Right lung (tissue), 2 donors: ENCODE measurements at regions not wholly inside any gene's neighbourhood (a gene's known extent, or its start where the extent isn't known, plus 50 kb on each side); places are given as distances from the start of the nearest gene placed in this dataset.
"Not testable (repeated sequence)": the region's sequence is repeated elsewhere in the genome, so short reads cannot be mapped to it uniquely, and the experiment has no call there.

ENCODE experiments used
- DNase-seq, 2 donors: peaks; one replicate each; pipeline ENCODE4 v3.0.0-alpha.2; 2013

DNA sequence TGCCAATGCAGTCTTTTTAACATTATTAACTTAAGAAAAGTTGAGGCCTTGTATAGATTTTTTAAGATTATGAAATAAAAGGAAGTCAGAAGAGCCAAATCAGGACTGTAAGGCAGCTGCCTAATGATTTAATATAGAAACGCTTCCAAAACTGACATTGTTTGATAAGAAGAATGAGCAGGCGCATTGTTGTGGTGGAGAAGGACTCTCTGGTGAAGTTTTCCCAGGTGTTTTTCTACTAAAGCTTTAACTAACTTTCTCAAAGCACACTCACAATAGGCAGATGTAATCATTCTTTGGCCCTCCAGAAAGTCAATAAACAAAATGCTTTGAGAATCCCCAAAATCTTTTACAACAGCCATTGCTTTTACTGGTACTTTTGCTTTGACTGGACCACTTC lies 288.6 kb upstream of the FIGN start:
- no peak for DNase-seq

DNA sequence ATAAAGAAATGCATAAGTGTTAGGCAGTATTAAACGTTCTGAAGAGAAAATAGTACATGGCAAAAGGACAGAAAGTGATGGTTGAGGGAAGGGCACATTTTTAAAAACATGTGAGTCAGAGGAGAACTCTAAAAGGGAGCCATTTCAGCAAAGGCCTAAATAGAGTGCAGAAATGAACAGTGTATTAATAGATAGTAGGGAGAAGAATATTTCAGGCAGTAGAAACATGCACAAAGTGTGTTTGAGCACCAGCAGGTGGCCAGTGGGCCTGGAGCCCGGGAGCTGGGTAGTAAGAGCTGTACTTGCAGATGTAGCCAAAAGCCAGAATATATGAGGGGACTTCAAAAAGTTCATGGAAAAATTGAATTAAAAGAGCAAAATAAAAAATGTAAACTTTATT lies 288.1 kb upstream of the FIGN start:
- DNase-seq = peak; percentile 21 to 46

GRCh38 chr2:164015328-164016123 lies 279.7 kb upstream of the FIGN start:
- no peak for DNase-seq

DNA sequence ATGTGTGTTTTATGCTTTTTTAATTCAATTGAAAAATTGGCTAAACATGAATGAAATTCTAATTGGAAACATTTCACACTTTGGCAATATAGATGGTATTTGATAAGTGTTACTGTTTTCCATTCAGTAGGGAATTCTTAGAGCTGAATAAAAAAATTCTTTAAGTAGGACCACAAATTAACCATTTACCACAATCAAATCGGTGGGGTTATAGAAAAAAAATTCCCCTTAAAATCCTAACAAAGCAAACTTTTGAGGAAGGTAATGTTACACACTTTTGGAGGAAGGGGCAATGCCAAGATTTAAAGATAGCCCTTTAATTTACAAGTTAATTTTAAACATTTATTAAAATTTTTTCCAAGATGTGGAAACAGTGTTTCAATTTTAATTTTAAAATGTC lies 279.0 kb upstream of the FIGN start:
- no peak for DNase-seq

GRCh38 chr2:164014068-164014731 lies 278.4 kb upstream of the FIGN start:
- no peak for DNase-seq

GRCh38 chr2:164012581-164012980 lies 276.8 kb upstream of the FIGN start:
- DNase-seq = no peak

GRCh38 chr2:164009756-164010337 lies 274.0 kb upstream of the FIGN start:
- no peak for DNase-seq

DNA sequence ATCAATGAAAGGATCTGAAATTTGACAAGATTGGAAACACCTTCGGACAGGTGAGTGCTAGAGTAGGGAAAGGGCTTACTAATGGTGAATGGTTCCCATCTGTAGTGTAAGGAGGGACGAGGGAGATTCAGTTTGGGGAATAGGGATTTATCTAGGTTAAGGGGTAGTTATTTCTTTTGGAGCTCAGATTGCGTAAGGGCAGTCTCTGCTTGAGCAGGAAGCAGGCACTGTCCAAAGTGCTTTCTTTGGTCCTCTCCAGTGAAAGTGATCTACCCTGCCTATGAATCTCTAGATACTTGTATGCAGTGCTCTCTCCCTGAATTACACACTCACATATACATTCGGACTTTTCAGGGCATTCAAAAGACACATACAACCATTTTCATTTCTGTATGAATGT lies 272.9 kb upstream of the FIGN start:
- DNase-seq = no peak

DNA sequence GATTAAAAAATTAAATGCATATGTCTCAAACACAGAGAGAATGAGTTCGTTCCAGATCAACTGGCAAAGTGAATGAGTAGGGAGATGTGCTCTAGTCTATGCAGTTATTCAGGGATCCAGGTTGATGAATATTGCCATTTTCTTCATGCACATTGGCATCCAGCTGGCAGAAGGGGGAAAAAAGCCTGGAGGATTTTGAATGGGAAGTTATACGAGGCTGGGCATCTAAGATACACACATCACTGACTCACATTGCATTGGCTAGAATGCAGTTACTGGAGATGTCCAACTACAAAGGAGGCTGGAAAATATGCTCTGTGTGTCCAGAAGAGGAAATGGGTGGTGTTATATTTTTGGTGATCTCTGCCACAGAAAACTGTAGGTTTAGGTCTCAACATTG lies 270.9 kb upstream of the FIGN start:
- no peak for DNase-seq

DNA sequence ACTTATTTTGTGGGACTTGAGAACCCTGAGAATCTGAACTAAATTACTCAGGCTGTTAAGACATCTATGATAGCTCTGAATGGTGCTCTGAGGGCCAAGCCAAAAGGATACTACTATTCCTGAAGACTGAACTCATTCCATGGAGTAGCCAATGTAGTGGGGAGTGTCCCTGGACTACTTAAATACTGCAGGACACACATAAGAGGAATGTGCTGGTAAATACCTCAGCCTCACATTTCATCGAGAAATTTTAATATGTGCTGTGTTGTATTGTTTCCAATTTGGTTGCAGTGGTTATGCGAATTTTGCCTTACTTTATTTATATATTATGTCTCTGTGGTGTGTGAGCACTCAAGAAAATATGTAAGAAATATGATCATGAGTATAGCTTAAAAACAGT lies 264.4 kb upstream of the FIGN start:
- DNase-seq = no peak

DNA sequence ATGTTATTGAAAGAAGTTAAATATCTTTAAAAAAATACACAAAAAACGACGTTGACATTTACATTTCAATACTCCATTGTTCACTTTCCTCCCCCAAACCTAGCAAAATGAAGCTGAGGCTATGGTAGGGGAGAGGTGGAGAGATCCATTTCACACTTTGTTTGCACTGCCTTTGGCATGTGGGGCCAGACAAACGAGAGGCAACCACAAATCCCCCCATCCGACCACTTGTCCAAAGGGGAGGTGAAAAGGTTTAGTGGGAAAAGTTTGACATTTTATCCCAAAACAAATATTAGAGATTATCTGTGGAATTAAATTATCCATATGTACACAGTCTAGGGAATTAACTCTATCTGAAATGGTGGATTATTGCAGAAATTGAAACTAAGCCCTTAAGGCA lies 261.7 kb upstream of the FIGN start:
- DNase-seq = no peak

DNA sequence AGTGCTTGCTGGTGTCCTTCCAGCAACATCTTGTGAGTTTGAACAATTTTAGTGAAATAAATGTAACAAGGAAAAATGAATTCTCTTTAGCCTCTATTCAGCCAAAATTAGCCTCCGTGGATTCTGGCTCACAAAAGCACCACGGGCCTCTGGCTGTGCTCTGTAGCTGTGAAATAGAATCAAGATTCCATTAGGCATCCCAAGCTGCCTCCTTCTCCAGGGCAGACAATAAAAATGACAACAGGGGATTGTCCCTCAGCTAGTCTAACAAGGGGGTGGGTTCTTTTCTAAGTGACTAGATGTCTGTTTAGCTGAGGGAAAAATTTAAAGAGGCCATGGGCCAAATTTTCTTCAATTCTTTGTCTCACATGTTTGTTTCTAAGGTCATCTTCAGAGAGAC lies 254.7 kb upstream of the FIGN start:
- DNase-seq = no peak

DNA sequence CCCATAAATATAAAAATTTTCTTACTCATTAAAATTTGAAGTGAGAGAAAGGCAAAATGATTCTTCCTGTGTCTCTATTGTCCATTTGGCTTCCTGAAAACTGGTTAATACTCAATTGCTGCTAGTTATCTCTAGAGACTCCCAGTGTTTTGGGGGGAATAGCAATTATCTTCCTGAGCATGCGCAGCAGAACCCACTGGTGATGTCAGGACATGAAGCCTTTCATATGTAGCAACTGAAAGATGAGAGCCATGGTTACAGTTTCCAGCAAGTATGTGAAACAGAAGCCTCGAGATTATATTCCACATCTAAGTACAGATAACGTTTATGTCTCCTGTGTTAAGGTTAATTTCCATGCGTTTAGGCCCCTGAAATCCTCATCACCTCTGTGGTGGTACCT lies 254.3 kb upstream of the FIGN start:
- no peak for DNase-seq

GRCh38 chr2:163987175-163987940 lies 251.6 kb upstream of the FIGN start:
- DNase-seq = no peak

DNA sequence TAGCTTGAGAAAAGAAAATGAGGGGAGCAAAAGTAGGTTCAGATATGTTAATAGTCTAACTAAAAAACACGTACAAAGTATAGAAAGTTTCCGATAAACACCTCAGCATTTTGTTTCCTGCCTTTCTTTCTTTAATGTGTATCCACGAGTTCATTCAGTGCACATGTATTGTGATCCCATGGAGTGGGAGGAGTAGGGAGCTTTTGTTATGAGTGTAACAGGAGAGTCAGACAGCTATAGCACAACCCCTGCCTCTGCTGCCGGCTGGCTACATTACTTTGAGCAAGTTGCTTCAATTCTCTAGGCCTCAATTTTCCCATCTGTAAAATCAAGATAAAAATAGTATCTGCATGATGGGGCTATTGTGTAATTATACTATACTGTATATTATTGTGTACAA lies 249.2 kb upstream of the FIGN start:
- DNase-seq = no peak

- DNase-seq = no peak
These were observed 248.1 kb upstream of the FIGN start for GRCh38 chr2:163983911-163984310.

DNA sequence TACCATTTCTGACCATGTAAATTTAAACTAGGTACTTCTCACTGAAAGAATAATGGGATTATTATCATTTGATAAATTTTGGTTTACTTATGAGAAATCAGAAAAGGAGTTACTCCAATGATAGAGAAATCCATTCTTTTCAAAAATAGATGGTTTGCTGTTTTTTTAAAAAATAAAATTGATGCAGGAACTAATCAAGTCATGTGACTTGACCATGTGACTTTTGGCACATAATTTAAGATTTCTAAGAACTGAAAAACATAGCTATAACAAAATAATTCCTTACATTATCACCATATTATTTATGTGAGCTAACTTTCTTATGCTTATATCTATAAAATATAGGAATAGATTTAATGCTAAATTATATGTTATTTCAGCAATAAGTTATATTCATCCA lies 247.1 kb upstream of the FIGN start:
- DNase-seq = no peak

DNA sequence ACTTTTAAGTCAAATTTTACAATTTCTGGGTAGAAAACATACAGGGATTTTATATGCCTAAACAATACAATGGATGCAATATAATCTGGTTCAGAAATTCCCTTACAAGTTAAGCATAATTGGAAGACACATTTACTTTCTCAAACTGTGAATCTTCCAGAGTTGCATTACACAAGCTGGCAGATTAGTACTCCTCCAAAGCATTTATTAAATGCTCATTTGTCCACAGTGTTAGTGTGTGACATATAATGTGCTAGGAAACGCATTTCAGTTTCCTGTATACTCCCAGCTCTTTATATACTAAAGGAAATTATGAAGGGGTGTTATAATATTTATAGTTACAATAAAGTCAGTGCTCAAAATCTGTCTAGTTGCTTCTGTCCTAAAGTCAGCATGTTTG lies 239.0 kb upstream of the FIGN start:
- no peak for DNase-seq

- DNase-seq = no peak
These were observed 234.4 kb upstream of the FIGN start for GRCh38 chr2:163970058-163970813.

GRCh38 chr2:163964278-163964677 lies 228.5 kb upstream of the FIGN start:
- DNase-seq = not testable (repeated sequence)

GRCh38 chr2:163953390-163953907 lies 217.6 kb upstream of the FIGN start:
- no peak for DNase-seq

- no peak for DNase-seq
These were observed 215.5 kb upstream of the FIGN start for GRCh38 chr2:163951312-163951711.
